GM19467 (cell line): ENCODE measurements at regions not wholly inside any gene's neighbourhood (a gene's known extent, or its start where the extent isn't known, plus 50 kb on each side); places are given as distances from the start of the nearest gene placed in this dataset.

Experiments used
- ATAC-seq: cut with Tn5 transposase; IDR thresholded peaks from one replicate; pipeline ENCODE4 v1.9.1; 2021; ENCODE audit warnings: mild to moderate bottlenecking, moderate library complexity; ENCODE audit not compliant: unreplicated experiment

DNA sequence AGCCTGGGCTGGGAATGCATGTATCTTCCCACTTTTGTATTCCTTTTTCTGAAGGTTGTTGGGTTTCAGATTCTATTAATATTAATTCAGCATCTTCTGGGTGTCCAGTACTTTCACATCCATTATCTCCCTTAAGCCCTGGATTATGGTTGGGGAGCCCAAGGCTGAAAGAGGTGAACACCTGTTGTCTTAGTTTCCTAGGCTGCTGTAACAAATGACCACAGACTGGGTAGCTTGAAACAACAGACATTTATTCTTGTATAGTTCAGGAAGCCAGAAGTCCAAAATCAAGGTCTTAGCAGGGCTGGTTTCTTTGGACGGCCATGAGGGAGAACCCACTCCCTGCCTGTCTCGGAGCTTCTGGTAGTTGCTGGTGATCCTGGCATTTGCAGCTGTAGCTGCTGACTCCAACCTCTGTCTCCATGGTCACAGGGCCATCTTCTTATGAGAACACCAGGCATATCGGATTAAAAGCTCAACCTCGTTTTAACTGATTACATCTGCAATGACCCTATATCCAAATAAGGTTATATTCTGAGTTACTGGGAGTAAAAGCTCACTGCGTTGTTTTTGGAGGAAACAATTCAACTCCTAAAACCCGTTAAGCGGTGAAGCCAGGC, 68.2 kb upstream of the CLMN start:
- ATAC-seq = no peak

DNA sequence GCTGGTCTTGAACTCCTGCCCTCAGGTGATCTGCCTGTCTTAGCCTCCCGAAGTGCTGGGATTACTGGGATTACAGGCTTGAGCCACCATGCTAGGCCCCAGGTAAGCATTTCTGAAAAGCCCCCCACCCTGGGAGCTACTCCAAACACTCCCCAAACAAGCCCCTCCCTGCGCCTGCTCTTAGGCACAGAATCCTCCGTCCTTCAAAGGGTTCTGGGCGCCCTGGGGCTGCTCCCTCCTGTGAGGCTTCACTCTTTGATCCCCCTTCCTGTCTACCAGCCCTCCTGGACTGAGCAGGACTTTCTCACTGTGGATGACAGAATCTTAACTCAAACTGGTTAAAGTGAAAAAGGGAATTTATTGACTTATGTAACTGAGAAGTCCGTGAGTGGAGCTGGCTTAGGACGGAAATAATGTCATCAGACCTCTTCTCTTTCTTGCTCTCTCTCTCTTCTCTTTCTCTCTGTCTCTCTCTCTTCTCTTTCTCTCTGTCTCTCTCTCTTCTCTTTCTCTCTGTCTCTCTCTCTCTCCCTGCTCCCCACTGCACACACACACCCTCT, 66.9 kb upstream of the CLMN start:
- no peak for ATAC-seq

DNA sequence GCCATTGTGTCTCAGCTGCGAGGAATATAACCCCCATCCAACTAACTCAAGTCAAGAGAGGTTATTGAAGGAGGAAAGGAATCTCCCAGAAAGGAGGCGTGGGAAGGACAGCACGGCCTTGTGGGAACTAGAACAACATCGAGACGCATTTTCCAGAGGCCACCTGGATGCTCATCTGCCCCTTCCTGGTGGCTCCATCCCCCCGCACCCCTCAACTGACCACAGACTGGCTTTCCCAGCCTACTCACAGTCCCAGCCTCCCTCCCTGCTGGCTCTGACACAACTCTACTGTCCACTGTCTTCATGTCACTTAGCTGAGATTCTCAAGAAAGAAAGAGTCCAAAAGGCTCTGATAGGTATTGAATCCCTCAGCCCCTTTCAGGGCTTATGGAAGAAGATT, 66.0 kb upstream of the CLMN start:
- ATAC-seq = no peak

- no peak for ATAC-seq
These were observed 63.0 kb upstream of the CLMN start for GRCh38 chr14:95382747-95383146.

- no peak for ATAC-seq
These were observed 62.0 kb upstream of the CLMN start for GRCh38 chr14:95381726-95382125.

DNA sequence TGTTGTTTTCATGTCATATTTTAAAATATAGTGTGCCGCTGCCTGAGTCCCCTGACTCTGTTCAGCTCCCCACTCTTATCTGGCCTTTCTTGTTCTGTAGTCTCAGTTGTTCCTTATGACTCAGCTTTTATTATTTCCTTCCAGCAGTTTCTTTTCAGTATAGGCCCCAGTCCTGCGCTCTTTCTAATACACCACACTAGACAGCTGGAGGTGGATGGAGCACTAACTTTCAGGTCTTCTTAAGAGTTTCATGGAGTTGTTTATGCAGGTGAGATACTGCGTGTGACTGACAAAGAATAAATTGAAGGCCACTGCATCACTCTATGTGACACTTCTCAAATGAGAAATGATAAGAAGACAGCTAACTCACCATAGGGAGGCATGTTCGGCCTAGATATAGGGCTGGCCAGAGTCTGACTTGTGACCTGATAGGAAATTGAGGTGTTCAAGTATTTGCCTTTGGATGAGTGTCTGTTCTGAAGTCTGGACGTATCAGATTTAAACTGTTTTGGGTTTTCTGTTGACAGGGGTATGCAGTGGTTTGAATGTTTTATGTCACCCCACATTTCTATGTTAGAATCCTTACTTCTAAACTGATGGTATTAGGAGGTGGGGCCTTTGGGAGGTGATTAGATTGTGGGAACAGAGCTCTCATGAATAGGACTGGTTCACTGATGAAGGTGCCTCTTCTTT, 60.8 kb upstream of the CLMN start:
- ATAC-seq = no peak

- no peak for ATAC-seq
These were observed 59.9 kb upstream of the CLMN start for GRCh38 chr14:95379634-95380033.

DNA sequence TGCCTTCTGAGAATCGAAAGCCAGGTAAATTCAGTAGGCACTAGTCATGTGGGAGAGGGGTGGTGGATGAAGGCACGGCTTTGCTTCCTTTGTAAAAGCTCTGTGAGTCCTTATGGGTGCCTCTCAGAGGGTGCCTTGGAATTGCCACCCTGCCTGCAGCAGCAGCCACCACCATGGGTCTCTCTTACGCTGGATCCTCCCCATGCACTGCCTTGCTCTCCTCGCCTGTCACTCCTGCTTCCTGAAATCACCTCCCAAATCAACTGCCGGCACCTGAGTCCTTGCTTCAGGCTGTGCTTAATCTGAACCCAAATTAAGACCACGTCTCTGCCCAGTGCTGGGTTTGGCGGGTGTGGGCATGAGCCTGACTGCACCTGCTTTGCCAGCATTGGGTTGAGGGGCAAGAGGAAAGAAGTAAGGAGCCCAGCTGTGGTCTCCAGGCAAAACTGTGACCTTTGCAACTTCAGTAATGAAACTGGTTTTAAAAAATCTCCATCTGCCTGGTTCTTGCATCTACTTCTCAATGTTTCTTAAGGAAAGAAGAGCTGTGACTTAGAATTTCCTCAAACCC, 55.9 kb upstream of the CLMN start:
- ATAC-seq = no peak

DNA sequence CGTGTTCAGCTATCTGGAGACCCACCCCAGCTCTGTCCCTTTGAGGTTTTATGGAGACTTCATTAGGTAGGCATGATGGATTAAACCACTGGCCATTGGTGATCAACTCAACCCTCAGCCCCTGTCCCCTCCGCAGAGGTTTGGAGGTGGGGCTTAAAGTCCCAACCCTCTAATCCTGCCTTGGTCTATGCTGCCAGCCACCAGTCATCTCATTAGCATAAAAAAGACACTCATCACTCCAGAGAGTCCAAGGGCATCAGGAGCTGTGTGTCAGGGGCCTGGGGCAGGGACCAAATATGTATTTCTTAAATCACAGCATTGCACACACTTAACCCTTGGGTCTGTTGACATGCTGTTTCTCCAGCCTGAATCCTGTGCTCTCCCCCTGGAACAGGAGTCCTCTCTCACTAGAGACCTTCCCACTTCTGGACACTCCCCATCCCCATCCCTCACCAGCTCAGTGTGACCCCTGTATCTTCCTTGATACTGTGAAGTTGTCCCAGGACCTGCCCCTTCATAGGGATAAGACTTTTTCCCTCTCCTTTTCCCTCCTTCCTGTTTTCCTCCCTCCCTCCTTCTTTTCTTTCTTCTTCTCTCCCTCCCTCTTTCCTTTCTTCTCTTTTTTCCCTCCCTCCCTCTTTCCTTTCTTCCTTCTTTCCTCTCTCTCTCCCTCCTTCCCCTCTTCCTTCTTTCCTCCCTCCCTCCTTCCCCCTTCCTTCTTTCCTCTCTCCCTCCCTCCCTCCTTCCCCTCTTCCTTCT, 54.7 kb upstream of the CLMN start:
- ATAC-seq = no peak

GRCh38 chr14:95370076-95370475, 50.4 kb upstream of the CLMN start:
- ATAC-seq = no peak
